Retinal pigment epithelial cell (primary cell): ENCODE measurements at regions not wholly inside any gene's neighbourhood (a gene's known extent, or its start where the extent isn't known, plus 50 kb on each side); places are given as distances from the start of the nearest gene placed in this dataset.

Experiments
- DNase-seq: peaks from one replicate; pipeline ENCODE4 v3.0.0-alpha.2; 2010; ENCODE audit warnings: low read depth
- H3K4me3 ChIP-seq: 2 replicates; pipeline ENCODE4 v1.5.1; 2011; ENCODE audit warnings: mild to moderate bottlenecking, low read length, control low read depth, moderate library complexity
- TF ChIP-seq, protein P1 (sequence below): conservative IDR thresholded peaks from 2 replicates; pipeline ENCODE4 v1.5.1; 2011; ENCODE audit warnings: low read depth, low read length, control low read depth, inconsistent platforms

DNA sequence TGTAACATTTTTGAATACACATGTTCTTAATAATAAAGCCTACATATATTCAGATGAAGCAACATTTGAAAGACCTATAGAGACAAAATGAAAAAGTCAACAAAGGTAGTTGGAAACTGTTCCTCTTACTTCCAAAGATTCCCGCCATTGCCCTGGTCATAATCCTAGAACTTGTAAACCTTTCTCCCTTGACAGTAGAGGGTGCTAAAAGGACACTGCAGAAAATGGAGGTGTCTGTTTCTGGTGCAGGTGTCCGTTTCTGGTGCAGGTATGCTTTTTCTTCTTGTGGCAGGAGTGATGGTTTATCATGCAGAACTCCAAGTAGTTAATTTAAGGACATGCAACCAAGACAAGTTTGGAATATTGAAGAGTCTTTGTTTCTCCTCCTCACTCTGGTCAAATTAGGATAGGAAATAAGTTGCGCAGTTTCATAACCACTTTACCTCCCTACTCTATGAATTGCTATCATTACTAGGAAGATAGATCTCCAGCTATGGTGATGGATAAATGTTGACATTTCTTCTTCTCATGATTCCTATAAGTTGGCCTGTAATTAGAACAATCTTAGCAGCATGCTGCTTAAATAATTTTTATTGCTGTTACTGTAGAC is 56.0 kb upstream of the FAM174A start:
- no peak overlapping the region for H3K4me3 ChIP-seq
- no peak for DNase-seq
- TF ChIP-seq, protein P1, sequence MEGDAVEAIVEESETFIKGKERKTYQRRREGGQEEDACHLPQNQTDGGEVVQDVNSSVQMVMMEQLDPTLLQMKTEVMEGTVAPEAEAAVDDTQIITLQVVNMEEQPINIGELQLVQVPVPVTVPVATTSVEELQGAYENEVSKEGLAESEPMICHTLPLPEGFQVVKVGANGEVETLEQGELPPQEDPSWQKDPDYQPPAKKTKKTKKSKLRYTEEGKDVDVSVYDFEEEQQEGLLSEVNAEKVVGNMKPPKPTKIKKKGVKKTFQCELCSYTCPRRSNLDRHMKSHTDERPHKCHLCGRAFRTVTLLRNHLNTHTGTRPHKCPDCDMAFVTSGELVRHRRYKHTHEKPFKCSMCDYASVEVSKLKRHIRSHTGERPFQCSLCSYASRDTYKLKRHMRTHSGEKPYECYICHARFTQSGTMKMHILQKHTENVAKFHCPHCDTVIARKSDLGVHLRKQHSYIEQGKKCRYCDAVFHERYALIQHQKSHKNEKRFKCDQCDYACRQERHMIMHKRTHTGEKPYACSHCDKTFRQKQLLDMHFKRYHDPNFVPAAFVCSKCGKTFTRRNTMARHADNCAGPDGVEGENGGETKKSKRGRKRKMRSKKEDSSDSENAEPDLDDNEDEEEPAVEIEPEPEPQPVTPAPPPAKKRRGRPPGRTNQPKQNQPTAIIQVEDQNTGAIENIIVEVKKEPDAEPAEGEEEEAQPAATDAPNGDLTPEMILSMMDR = peak; percentile 52

DNA sequence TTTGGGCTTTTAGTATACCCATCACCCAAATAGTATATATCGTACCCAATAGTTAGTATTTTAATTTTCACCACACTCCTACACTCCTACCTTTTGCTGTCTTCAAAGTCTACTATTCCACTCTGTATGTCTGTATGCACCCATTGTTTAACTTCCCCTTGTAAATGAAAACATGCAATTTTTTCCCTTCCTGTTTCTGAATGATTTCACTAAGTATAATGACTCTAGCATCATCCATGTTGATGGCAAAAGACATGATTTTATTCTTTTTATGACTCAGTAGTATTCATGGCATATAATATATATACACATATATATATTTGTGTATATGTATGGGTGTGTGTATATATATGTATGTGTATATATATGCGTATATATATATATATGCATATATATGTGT is 63.1 kb upstream of the FAM174A start:
- H3K4me3 ChIP-seq = no peak overlapping the region
- TF ChIP-seq, protein P1 = no peak
- DNase-seq = no peak

DNA sequence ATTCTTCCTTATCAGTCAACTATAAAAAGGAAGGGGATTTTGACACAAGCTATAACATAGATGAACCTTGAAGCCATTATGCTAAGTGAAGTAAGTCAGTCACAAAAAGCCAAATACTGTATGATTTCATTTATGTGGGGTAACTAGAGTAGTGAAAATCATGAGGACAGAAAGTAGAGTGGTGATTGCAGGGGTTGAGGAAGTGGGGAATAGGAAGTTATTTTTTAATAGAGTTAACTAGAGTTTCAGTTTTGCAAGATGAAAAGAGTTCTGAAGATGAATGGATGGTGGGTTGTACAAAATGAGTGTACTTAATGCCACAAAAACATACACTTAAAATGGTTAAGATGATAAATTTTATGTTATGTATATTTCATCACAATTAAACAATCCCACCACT is 65.4 kb upstream of the FAM174A start:
- no peak for DNase-seq
- no peak overlapping the region for H3K4me3 ChIP-seq
- TF ChIP-seq, protein P1 = no peak

DNA sequence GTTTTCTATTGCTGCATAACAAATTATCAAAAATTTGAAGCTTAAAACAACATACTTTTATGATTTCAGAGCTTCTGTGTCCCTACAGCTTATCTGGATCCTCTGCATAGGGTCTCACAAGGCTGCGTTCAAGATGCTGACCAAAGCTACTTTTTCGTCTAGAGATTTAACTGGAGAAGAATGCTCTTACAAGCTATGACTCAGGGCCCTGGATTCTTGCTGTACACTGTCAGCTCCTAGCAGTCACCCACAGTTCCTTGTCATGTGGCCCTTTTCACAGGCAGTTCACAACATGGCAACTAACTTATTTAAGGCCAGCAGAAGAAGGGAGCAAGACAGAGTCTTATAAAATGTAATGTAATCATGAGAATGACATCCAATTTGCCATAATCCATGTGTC is 70.8 kb upstream of the FAM174A start:
- DNase-seq = peak; percentile 91
- no peak overlapping the region for H3K4me3 ChIP-seq
- TF ChIP-seq, protein P1 = no peak

DNA sequence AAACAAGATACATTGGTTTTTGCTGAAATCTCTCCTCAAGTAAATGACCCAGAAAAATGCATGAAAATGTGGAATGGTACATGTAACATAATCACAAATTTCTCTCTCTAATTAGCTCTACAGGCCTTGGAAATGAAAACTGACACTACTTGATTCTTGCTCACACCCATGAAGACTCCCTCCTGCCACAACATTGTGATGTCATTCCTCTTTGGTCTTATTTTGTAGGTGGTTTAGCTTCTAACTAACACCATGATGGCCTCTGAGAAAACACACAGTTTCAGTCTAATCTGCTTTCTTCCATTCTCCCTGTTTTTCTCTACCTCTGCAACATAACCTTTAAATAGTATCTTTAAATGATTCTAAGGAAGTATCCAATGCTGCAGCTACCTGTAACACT is 78.6 kb upstream of the FAM174A start:
- TF ChIP-seq, protein P1 = no peak
- no peak for DNase-seq
- no peak overlapping the region for H3K4me3 ChIP-seq

DNA sequence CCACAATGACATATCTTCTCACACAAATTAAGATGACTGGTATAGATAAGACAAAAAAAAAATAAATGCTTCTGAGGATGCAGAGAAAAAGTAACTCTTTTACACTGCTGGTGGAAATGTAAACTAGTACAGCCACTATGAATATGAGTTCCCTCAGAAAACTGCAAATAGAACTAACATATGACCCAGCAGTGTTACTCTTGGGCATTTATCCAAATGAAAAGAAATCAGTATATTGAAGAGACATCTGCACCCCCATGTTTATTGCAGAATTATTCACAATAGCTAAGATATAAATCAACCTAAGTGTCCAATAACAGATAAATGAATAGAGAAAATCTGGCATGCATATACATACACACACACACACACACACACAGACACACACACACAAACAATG is 83.0 kb upstream of the FAM174A start:
- DNase-seq = no peak
- TF ChIP-seq, protein P1 = no peak
- H3K4me3 ChIP-seq = no peak overlapping the region

DNA sequence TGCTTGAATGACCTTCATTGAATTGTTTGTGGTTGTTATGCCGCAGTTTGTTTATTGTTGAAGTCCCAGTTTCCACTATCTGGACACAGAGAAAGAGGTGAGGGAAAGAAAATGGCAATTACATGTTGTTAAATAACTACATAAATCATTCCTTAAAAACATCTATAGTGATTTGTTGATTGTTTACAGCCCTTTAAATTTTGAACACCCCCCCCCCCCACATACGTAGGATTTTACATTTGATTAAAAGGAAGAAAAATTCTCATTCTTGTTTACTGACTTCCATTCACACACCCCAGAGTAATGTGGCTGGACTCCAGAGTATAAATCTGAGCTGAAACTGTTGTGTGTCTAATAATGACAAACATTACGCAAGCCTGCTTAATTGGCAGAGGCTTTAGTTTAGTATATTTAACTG is 87.1 kb upstream of the FAM174A start:
- no peak for DNase-seq
- H3K4me3 ChIP-seq = no peak overlapping the region
- TF ChIP-seq, protein P1 = no peak
